Effector memory CD8-positive, alpha-beta T cell (primary cell): ENCODE measurements at regions not wholly inside any gene's neighbourhood (a gene's known extent, or its start where the extent isn't known, plus 50 kb on each side); places are given as distances from the start of the nearest gene placed in this dataset.

Source experiments
- ATAC-seq: fragments of 150-1000 bp; cut with Tn5 transposase; replicated peaks from 2 replicates; pipeline ENCODE4 v1.10.0; 2021; ENCODE audit warnings: mild to moderate bottlenecking, moderate library complexity
- DNase-seq, 3 experiments: peaks; one replicate each; pipeline ENCODE4 v3.0.0; 2021
- H3K27ac Mint-ChIP-seq, 2 donors: one replicate each; pipeline ENCODE4 v1.8.0; 2022; ENCODE audit warnings: mild to moderate bottlenecking in 2 of 2, mixed read lengths in 2 of 2, moderate library complexity in 2 of 2
- H3K27me3 Mint-ChIP-seq, 2 donors: one replicate each; pipeline ENCODE4 v1.8.0; 2022; ENCODE audit warnings: mixed read lengths in 2 of 2
- H3K36me3 Mint-ChIP-seq: one replicate; pipeline ENCODE4 v1.8.0; 2022; ENCODE audit warnings: mild to moderate bottlenecking, moderate library complexity, mixed read lengths; ENCODE audit not compliant: insufficient read depth
- H3K4me1 Mint-ChIP-seq, 2 donors: one replicate each; pipeline ENCODE4 v1.8.0; 2022; ENCODE audit warnings: low read depth in 2 of 2, mixed read lengths in 2 of 2
- H3K4me3 Mint-ChIP-seq, 2 donors: one replicate each; pipeline ENCODE4 v1.8.0; 2022; ENCODE audit warnings: mild to moderate bottlenecking in 2 of 2, mixed read lengths in 2 of 2, moderate library complexity in 2 of 2
- H3K9me3 Mint-ChIP-seq, 2 donors: one replicate each; pipeline ENCODE4 v1.8.0; 2022; ENCODE audit warnings: mixed read lengths in 2 of 2

DNA sequence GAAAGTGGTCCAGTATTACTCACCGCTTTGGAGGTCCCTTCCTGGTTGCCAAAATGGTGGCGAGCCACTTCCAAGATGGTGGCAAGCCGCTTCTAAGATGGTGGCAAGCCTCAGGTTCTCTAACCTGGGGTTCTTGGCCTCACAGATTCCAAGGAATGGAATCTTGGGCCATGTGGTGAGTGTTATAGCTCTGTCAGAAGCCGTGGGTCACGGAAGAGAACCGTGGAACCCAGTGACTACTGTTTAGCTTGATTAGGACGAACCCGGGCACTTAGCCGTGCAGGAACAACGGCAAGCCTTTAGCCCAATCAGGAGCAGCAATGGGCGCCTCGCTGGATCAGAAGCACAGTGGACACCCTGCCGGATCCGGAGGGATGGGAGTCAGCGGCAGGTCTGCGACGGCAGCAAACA lies 356.2 kb upstream of the TMPRSS15 start:
- no peaks in the 10 kb centered on the region for H3K4me1 Mint-ChIP-seq
- DNase-seq: no peak
- no peaks in the 10 kb centered on the region for H3K36me3 Mint-ChIP-seq
- no peak overlapping the region for H3K4me3 Mint-ChIP-seq
- H3K27me3 Mint-ChIP-seq: no peaks in the 10 kb centered on the region
- peaks cover 0 to 6% of the 10 kb centered on the region in 2 donors for H3K9me3 Mint-ChIP-seq
- ATAC-seq: no peak
- no peak overlapping the region for H3K27ac Mint-ChIP-seq

- ATAC-seq: no peak
- H3K4me1 Mint-ChIP-seq: no peaks in the 10 kb centered on the region
- no peak overlapping the region for H3K4me3 Mint-ChIP-seq
These were observed 356.7 kb upstream of the TMPRSS15 start for GRCh38 chr21:18760247-18760646.

GRCh38 chr21:18764720-18765119 lies 361.1 kb upstream of the TMPRSS15 start:
- no peak for DNase-seq
- Mint-ChIP-seq H3K4me3 (no peak overlapping the region), H3K4me1 (no peaks in the 10 kb centered on the region), H3K9me3 (peaks cover 0 to 9% of the 10 kb centered on the region in 2 donors), H3K36me3 (no peaks in the 10 kb centered on the region), H3K27ac (no peak overlapping the region), H3K27me3 (no peaks in the 10 kb centered on the region)
- ATAC-seq: no peak

More at GRCh38 chr21:18760247-18760646, 356.7 kb upstream of the TMPRSS15 start:
- Mint-ChIP-seq H3K27me3 (no peaks in the 10 kb centered on the region), H3K27ac (no peak overlapping the region), H3K9me3 (peaks cover 0 to 6% of the 10 kb centered on the region in 2 donors), H3K36me3 (no peaks in the 10 kb centered on the region)
- no peak for DNase-seq

GRCh38 chr21:18769599-18769998 lies 366.0 kb upstream of the TMPRSS15 start:
- DNase-seq (no peak), ATAC-seq (no peak)
- Mint-ChIP-seq H3K36me3 (no peaks in the 10 kb centered on the region), H3K9me3 (peaks cover 0 to 4% of the 10 kb centered on the region in 2 donors), H3K27me3 (no peaks in the 10 kb centered on the region), H3K27ac (no peak overlapping the region), H3K4me3 (no peak overlapping the region), H3K4me1 (no peaks in the 10 kb centered on the region)

DNA sequence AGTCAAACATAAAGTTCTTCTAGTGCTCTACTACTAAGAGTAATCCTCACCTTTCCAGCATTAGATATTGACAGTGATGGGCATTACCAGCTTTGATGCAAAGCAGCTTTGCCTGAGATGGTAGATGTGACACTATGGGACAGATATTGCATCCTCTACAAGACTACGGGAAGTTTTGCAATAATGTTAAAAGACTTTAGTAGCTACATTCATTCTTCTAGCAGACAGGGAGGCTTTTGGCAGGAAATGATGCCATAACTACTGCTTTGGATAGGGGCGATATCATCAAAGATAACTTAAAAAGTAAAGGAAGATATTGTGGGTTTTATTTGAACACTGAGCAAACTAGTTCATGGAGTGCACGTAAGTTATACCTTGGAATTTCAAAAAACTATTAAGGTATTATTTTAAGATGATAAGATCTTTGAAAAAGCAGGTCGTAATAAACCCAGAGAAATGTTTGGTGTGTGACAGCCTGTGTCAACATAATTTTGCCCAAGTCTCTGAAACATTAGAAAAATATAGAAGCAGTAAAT lies 368.3 kb upstream of the TMPRSS15 start:
- H3K36me3 Mint-ChIP-seq: no peaks in the 10 kb centered on the region
- no peak for ATAC-seq
- DNase-seq: no peak
- no peaks in the 10 kb centered on the region for H3K4me1 Mint-ChIP-seq
- no peaks in the 10 kb centered on the region for H3K27me3 Mint-ChIP-seq
- H3K9me3 Mint-ChIP-seq: peaks cover 0 to 2% of the 10 kb centered on the region in 2 donors
- H3K27ac Mint-ChIP-seq: no peak overlapping the region
- H3K4me3 Mint-ChIP-seq: no peak overlapping the region

DNA sequence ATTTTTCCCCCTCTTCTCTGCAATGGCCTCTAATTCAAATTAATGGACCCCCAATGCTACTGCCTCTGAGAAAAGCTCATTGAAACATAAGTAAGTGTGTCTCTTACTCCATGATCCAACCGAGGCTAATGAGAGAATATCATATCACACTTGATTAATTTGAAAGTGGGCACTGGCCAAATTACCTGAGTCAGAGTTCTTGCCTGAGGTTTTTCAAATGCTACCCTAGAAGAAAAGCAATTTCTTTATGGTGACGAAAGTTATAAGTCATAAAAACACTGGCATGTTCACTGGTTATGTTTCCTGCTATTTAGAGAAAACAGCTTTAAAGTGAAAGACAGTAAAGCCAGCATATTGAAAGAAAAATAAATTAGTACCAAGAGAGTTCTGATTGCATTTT lies 368.8 kb upstream of the TMPRSS15 start:
- Mint-ChIP-seq H3K4me1 (no peaks in the 10 kb centered on the region), H3K27ac (no peak overlapping the region), H3K9me3 (peaks cover 0 to 2% of the 10 kb centered on the region in 2 donors), H3K36me3 (no peaks in the 10 kb centered on the region), H3K4me3 (no peak overlapping the region), H3K27me3 (no peaks in the 10 kb centered on the region)
- no peak for DNase-seq
- no peak for ATAC-seq

DNA sequence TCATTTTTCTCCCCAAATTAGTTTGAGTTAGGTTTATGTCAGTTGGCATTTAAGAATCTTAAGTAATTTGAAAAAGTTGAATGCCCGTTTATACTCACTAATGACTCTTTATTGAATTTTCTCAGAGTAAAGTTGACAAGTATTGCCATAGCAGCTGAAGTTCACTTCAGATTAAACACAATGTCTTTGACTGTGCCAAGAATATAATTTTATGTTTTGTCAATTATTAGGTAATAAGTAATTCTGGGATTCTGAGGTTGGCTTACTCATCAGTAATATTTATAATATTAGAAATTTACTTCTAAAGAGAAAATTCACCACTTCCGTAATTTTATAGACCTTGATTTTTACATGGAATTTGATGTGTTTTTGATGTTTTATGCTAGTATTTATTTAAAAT lies 369.3 kb upstream of the TMPRSS15 start:
- Mint-ChIP-seq H3K9me3 (peaks cover 0 to 2% of the 10 kb centered on the region in 2 donors), H3K36me3 (no peaks in the 10 kb centered on the region), H3K4me1 (no peaks in the 10 kb centered on the region), H3K27me3 (no peaks in the 10 kb centered on the region), H3K4me3 (no peak overlapping the region), H3K27ac (no peak overlapping the region)
- DNase-seq (no peak), ATAC-seq (no peak)

DNA sequence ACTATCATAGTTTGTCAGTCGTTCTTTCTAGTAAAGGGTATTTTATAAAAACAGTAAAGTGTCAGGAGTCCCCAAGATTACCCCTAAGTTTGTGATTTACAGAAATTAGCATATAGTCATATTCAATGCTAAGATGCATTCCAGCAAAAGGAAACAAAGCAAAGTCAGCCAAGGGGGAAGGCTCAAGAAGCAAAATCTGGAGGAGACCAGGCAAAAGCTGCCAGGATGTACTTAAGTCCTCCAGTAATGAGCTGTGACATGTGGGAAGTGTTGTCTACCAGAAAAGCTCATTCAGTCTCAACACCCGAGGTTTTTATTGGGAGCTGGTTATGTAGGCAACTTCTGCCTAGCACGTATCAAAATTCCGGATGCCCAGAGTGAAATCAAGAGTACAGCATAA lies 373.4 kb upstream of the TMPRSS15 start:
- H3K4me1 Mint-ChIP-seq: no peaks in the 10 kb centered on the region
- no peaks in the 10 kb centered on the region for H3K36me3 Mint-ChIP-seq
- no peak for DNase-seq

GRCh38 chr21:18782721-18783120 lies 379.1 kb upstream of the TMPRSS15 start:
- Mint-ChIP-seq H3K27ac (no peak overlapping the region), H3K27me3 (no peaks in the 10 kb centered on the region), H3K4me3 (no peak overlapping the region), H3K36me3 (no peaks in the 10 kb centered on the region), H3K4me1 (no peaks in the 10 kb centered on the region), H3K9me3 (peaks cover 7 to 8% of the 10 kb centered on the region in 2 donors)
- DNase-seq (no peak), ATAC-seq (no peak)

More for the DNA sequence above, 373.4 kb upstream of the TMPRSS15 start:
- H3K27ac Mint-ChIP-seq: no peak overlapping the region
- no peaks in the 10 kb centered on the region for H3K27me3 Mint-ChIP-seq
- no peak for ATAC-seq
- no peak overlapping the region for H3K4me3 Mint-ChIP-seq
- H3K9me3 Mint-ChIP-seq: peaks cover 0 to 8% of the 10 kb centered on the region in 2 donors

DNA sequence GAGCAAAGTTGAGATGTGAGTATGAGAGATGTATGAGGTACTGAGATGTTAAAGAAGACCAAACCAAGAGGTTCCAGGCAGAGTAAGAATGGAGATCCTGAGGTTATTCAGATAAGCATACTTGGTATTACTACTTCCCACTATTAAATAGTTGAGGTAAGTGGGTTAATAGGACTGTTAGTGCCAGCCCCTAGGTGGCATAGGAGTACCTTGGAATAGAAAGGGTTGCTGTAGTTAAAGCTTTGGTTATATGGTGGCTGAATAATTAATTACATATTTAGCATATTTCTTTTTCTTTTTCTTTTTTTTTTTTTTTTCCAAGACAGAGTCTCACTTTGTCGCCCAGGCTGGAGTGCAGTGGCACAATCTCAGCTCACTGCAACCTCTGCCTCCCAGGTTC lies 397.9 kb upstream of the TMPRSS15 start:
- H3K4me3 Mint-ChIP-seq: no peak overlapping the region
- no peak for DNase-seq
- no peaks in the 10 kb centered on the region for H3K36me3 Mint-ChIP-seq
- H3K27me3 Mint-ChIP-seq: no peaks in the 10 kb centered on the region
- no peak for ATAC-seq
- no peak overlapping the region for H3K27ac Mint-ChIP-seq
- no peaks in the 10 kb centered on the region for H3K4me1 Mint-ChIP-seq
- peaks cover 25 to 31% of the 10 kb centered on the region in 2 donors for H3K9me3 Mint-ChIP-seq

DNA sequence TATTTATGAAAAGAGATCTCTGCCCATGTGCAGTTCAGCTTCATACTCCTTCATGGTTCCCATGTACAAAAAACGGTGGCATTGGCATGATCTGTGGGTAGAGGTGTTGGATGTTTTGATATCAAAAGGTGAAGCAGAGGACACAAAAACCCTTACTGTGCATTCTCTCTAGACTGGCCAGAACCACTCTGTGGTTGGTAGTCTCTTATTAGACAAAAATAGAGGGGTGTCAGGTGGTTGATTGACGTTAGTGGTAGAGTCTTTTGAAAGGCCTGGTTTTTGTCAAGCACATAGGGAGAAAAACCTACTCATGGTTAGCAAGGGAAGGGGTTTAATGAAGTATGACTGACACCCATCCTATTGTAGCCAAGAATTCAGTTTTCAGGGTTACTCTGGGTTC lies 400.0 kb upstream of the TMPRSS15 start:
- DNase-seq (no peak), ATAC-seq (no peak)
- Mint-ChIP-seq H3K9me3 (peaks cover 17 to 19% of the 10 kb centered on the region in 2 donors), H3K27ac (no peak overlapping the region), H3K36me3 (no peaks in the 10 kb centered on the region), H3K4me3 (no peak overlapping the region), H3K27me3 (no peaks in the 10 kb centered on the region), H3K4me1 (no peaks in the 10 kb centered on the region)

GRCh38 chr21:18810136-18810535 lies 406.6 kb upstream of the TMPRSS15 start:
- DNase-seq (no peak), ATAC-seq (no peak)
- peaks cover 20 to 22% of the 10 kb centered on the region in 2 donors for H3K9me3 Mint-ChIP-seq
- H3K27me3 Mint-ChIP-seq: no peaks in the 10 kb centered on the region
- H3K4me1 Mint-ChIP-seq: no peaks in the 10 kb centered on the region
- no peaks in the 10 kb centered on the region for H3K36me3 Mint-ChIP-seq
- H3K4me3 Mint-ChIP-seq: no peak overlapping the region
- H3K27ac Mint-ChIP-seq: no peak overlapping the region

DNA sequence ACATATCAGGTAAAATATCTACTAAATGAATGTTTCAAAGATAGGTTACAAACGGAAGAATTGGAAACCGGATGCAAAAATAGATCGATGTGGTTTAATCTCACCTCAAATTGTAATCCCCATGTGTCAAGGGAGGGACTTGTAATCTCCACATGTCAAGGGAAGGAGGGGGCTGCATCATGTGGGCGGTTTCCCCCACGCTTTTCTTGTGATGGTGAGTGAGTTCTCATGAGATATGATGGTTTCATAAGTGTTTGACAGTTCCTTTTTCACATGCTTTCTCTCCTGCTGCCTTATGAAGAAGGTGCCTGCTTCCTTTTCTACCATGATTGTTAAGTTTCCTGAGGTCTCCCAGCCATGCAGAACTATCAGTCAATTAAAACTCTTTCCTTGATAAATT lies 408.7 kb upstream of the TMPRSS15 start:
- no peaks in the 10 kb centered on the region for H3K27me3 Mint-ChIP-seq
- no peak overlapping the region for H3K27ac Mint-ChIP-seq
- no peak for ATAC-seq
- H3K4me3 Mint-ChIP-seq: no peak overlapping the region
- no peak for DNase-seq
- peaks cover 14 to 19% of the 10 kb centered on the region in 2 donors for H3K9me3 Mint-ChIP-seq
- no peaks in the 10 kb centered on the region for H3K36me3 Mint-ChIP-seq
- H3K4me1 Mint-ChIP-seq: no peaks in the 10 kb centered on the region

GRCh38 chr21:18819507-18819906 lies 415.9 kb upstream of the TMPRSS15 start:
- H3K27ac Mint-ChIP-seq: no peak overlapping the region
- no peaks in the 10 kb centered on the region for H3K36me3 Mint-ChIP-seq
- no peak overlapping the region for H3K4me3 Mint-ChIP-seq
- H3K4me1 Mint-ChIP-seq: no peaks in the 10 kb centered on the region
- ATAC-seq (no peak), DNase-seq (no peak)
- peaks cover 7 to 11% of the 10 kb centered on the region in 2 donors for H3K9me3 Mint-ChIP-seq
- no peaks in the 10 kb centered on the region for H3K27me3 Mint-ChIP-seq

DNA sequence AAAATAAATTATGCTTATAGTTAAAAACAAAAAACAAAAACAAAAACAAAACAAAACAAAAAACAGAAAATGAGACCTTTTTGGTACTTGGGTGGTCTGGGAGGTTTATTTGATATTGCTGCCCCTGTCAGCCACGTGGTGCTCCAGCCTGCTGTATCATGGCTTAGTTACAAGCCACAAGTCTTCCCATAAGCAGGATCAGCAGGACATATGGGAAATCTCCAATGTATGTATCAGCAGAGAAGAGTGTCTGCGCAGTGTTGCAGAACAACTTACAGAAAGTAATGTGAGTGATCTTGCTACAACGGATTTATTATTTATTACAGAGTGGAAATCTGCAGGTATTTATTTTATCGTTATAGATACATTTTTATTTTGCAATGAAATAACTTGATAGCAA lies 423.0 kb upstream of the TMPRSS15 start:
- Mint-ChIP-seq H3K27ac (no peak overlapping the region), H3K36me3 (no peaks in the 10 kb centered on the region), H3K4me3 (no peak overlapping the region), H3K4me1 (no peaks in the 10 kb centered on the region), H3K27me3 (no peaks in the 10 kb centered on the region), H3K9me3 (peaks cover 4 to 6% of the 10 kb centered on the region in 2 donors)
- DNase-seq (no peak), ATAC-seq (no peak)
